ENCODE measurements at regions not wholly inside any gene's neighbourhood (a gene's known extent, or its start where the extent isn't known, plus 50 kb on each side); places are given as distances from the start of the nearest gene placed in this dataset.

- no peak overlapping the region for H3K27ac ChIP-seq
- TF ChIP-seq, protein P1, sequence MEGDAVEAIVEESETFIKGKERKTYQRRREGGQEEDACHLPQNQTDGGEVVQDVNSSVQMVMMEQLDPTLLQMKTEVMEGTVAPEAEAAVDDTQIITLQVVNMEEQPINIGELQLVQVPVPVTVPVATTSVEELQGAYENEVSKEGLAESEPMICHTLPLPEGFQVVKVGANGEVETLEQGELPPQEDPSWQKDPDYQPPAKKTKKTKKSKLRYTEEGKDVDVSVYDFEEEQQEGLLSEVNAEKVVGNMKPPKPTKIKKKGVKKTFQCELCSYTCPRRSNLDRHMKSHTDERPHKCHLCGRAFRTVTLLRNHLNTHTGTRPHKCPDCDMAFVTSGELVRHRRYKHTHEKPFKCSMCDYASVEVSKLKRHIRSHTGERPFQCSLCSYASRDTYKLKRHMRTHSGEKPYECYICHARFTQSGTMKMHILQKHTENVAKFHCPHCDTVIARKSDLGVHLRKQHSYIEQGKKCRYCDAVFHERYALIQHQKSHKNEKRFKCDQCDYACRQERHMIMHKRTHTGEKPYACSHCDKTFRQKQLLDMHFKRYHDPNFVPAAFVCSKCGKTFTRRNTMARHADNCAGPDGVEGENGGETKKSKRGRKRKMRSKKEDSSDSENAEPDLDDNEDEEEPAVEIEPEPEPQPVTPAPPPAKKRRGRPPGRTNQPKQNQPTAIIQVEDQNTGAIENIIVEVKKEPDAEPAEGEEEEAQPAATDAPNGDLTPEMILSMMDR (conservative IDR thresholded peaks at IDR 0.05; ENCODE audit: low read depth), result no peak
- ChIA-PET POLR2A (ENCODE audit: low non-redundant PET) (no interaction called here), CTCF (no interaction called here)
- DNase-seq (ENCODE audit: low spot score), result no peak
Measured at GRCh38 chr1:240682859-240683242, 70.9 kb upstream of the GREM2 start.

DNA sequence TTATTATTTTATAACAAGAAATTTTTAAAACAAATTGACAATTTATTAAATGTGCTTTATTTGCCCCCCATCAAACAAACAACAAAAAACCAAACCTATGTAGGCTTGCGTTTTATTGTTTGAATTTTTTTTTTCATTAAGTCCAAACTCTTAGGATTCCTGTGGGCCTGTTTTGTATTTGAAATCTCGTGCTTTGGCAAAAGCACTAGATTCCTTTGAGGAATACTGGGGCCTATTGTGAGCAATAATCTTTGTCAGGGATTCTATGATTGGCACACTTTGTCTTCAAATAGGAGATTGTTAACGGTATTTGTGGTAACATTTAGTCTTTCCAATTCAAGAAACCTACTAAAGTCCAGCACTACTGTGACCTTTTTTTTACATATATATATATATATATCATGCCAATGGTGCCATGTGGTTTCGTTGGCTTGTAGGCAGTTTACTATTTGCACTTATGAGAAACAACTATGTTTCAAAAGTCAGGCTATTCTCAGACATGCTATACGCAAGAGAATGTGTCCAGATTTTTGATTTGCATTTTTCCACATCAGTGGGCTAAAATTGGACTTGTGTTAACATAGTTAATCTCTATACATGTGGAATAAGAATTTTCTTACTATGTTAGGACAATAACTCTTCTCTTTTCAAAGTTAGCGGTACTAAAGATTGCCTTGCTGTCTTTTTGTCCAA is 70.4 kb upstream of the GREM2 start:
- POLR2A ChIA-PET (ENCODE audit: low non-redundant PET), result no interaction called here
- DNase-seq (ENCODE audit: low spot score), result no peak
- TF ChIP-seq, protein P1 (conservative IDR thresholded peaks at IDR 0.05; ENCODE audit: low read depth), result no peak

GRCh38 chr1:240672132-240672811 is 60.3 kb upstream of the GREM2 start:
- no peak overlapping the region for H3K27ac ChIP-seq
- CTCF ChIA-PET, result interaction anchor here (0.7 kb wide), 2 partner anchors 14 to 259 kb away, joined by 3 read pairs; no protein-coding TSS in a partner anchor
- POLR2A ChIA-PET (ENCODE audit: low non-redundant PET), result no interaction called here
- DNase-seq (ENCODE audit: low spot score), result no peak
- TF ChIP-seq, protein P1 (conservative IDR thresholded peaks at IDR 0.05; ENCODE audit: low read depth), result no peak

More for the DNA sequence above, 70.4 kb upstream of the GREM2 start:
- CTCF ChIA-PET, result no interaction called here
- H3K27ac ChIP-seq, result no peak overlapping the region

- POLR2A ChIA-PET (ENCODE audit: low non-redundant PET), result no interaction called here
- CTCF ChIA-PET, result no interaction called here
- TF ChIP-seq, protein P1 (conservative IDR thresholded peaks at IDR 0.05; ENCODE audit: low read depth), result no peak
- H3K27ac ChIP-seq, result no peak overlapping the region
- DNase-seq (ENCODE audit: low spot score), result no peak
Measured at GRCh38 chr1:240667351-240667750, 55.4 kb upstream of the GREM2 start.

DNA sequence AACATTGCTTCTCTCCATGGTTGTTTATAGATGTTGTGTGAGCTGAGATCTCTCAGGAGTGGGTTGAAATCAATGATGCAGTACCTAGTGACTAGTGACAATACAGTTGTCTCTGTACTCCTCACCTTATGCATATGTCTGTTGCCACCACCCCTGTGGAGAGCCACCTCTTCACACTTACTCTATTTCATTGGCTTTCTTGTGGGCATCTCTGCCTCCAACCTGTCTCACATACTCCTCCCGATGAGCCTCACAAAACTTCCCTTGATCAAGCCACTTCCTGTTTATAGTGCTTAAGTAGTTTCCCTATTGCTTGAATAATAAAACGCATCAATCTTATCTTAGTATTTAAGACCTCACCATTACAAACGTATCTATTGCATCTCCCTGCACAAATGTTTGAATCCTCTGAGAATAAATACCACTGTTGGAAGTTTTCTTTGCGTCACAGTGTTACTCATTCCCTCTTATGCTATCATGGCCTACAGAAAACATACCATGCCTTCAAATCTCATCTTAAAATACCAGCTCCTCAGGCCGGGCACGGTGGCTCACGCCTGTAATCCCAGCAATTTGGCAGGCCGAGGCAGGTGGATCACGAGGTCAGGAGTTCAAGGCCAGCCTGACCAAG is 54.7 kb upstream of the GREM2 start:
- TF ChIP-seq, protein P1 (conservative IDR thresholded peaks at IDR 0.05; ENCODE audit: low read depth), result no peak

GRCh38 chr1:240663169-240663879 is 51.4 kb upstream of the GREM2 start:
- peak; percentile 26 for DNase-seq (ENCODE audit: low spot score)
- no peak overlapping the region for H3K27ac ChIP-seq
- POLR2A ChIA-PET (ENCODE audit: low non-redundant PET), result no interaction called here
- TF ChIP-seq, protein P1 (conservative IDR thresholded peaks at IDR 0.05; ENCODE audit: low read depth), result no peak
- CTCF ChIA-PET, result no interaction called here

More for the DNA sequence above, 54.7 kb upstream of the GREM2 start:
- DNase-seq (ENCODE audit: low spot score), result no peak
- no peak overlapping the region for H3K27ac ChIP-seq
- ChIA-PET CTCF (interaction anchor here (0.6 kb wide), 1 partner anchor 1902 kb away, joined by 3 read pairs; no protein-coding TSS in a partner anchor), POLR2A (ENCODE audit: low non-redundant PET) (no interaction called here)

Measured in RWPE1 (cell line).